ENCODE measurements at regions not wholly inside any gene's neighbourhood (a gene's known extent, or its start where the extent isn't known, plus 50 kb on each side); places are given as distances from the start of the nearest gene placed in this dataset.

- H3K4me1 ChIP-seq (ENCODE audit: low read depth, poor library complexity, severe bottlenecking): peaks cover 20% of the 10 kb centered on the region
- no peaks in the 10 kb centered on the region for H3K27me3 ChIP-seq (ENCODE audit: insufficient read depth, low read depth)
- no peaks in the 10 kb centered on the region for H3K36me3 ChIP-seq (ENCODE audit: insufficient read depth)
- no peak for TF ChIP-seq CTCF (conservative IDR thresholded peaks at IDR 0.05; ENCODE audit: low read depth, low read length)
- H3K4me2 ChIP-seq: peak overlapping the region; percentile 61
- H2AFZ ChIP-seq (ENCODE audit: low read depth): peak overlapping the region; percentile 42
- no peak overlapping the region for H3K4me3 ChIP-seq (IDR thresholded peaks at IDR 0.05; ENCODE audit: insufficient read depth, low read depth, low read length)
- H3K9ac ChIP-seq: no peak overlapping the region
- no peaks in the 10 kb centered on the region for H4K20me1 ChIP-seq (ENCODE audit: insufficient read depth)
- no peaks in the 10 kb centered on the region for H3K79me2 ChIP-seq (ENCODE audit: insufficient read depth, low read depth)
- H3K27ac ChIP-seq: peak overlapping the region; percentile 11; the same call in 1 of the 2 replicates
Measured at GRCh38 chrX:4754878-4755604, 1041.6 kb upstream of the PRKX start.

DNA sequence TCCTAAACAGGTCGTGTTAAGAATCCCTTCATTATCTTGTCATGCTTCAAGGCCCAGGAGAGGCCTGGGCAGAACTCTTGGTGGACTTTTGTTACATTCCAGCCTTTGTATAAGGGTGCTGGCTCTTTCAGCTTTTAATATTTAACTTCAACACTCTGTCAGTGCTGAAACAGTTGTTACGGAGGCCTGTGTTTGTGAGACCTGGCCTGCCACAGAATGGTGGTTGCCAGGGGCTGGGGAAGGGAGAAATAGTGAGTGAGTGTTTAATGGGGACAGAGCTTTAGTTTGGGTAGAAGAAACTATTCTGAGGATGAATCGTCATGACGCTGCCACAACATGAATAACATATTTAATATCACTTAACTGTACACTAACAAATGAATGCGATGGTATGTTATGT lies 1027.6 kb upstream of the PRKX start:
- H3K4me1 ChIP-seq (ENCODE audit: low read depth, poor library complexity, severe bottlenecking): no peaks in the 10 kb centered on the region
- no peaks in the 10 kb centered on the region for H4K20me1 ChIP-seq (ENCODE audit: insufficient read depth)
- H3K36me3 ChIP-seq (ENCODE audit: insufficient read depth): no peaks in the 10 kb centered on the region
- no peak overlapping the region for H3K9ac ChIP-seq
- H3K27ac ChIP-seq: no peak overlapping the region
- no peak overlapping the region for H2AFZ ChIP-seq (ENCODE audit: low read depth)
- TF ChIP-seq CTCF (conservative IDR thresholded peaks at IDR 0.05; ENCODE audit: low read depth, low read length): no peak
- H3K4me2 ChIP-seq: no peak overlapping the region
- H3K27me3 ChIP-seq (ENCODE audit: insufficient read depth, low read depth): no peaks in the 10 kb centered on the region
- H3K4me3 ChIP-seq (IDR thresholded peaks at IDR 0.05; ENCODE audit: insufficient read depth, low read depth, low read length): no peak overlapping the region
- H3K79me2 ChIP-seq (ENCODE audit: insufficient read depth, low read depth): no peaks in the 10 kb centered on the region

DNA sequence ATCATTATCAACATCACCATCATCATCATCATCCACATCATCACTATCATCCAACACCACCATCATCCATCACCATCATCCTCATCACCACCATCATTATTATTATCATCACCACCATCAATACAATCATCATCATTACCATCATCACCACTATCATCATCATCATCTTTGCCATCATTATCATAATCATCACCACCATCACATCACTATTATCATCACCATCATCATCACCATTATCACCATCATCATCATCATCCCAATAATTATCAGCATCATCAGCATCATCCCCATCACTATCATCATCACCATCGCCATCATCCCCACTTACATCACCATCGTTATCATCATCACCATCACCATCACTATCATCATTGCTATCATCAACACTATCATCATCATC lies 1021.9 kb upstream of the PRKX start:
- no peak overlapping the region for H2AFZ ChIP-seq (ENCODE audit: low read depth)
- H3K4me1 ChIP-seq (ENCODE audit: low read depth, poor library complexity, severe bottlenecking): no peaks in the 10 kb centered on the region
- H3K9ac ChIP-seq: no peak overlapping the region
- no peaks in the 10 kb centered on the region for H3K79me2 ChIP-seq (ENCODE audit: insufficient read depth, low read depth)
- no peaks in the 10 kb centered on the region for H3K36me3 ChIP-seq (ENCODE audit: insufficient read depth)
- no peaks in the 10 kb centered on the region for H4K20me1 ChIP-seq (ENCODE audit: insufficient read depth)
- no peak for TF ChIP-seq CTCF (conservative IDR thresholded peaks at IDR 0.05; ENCODE audit: low read depth, low read length)
- no peak overlapping the region for H3K4me3 ChIP-seq (IDR thresholded peaks at IDR 0.05; ENCODE audit: insufficient read depth, low read depth, low read length)
- H3K27me3 ChIP-seq (ENCODE audit: insufficient read depth, low read depth): no peaks in the 10 kb centered on the region
- no peak overlapping the region for H3K27ac ChIP-seq
- no peak overlapping the region for H3K4me2 ChIP-seq

- Histone ChIP-seq H3K79me2 (ENCODE audit: insufficient read depth, low read depth) (no peaks in the 10 kb centered on the region), H4K20me1 (ENCODE audit: insufficient read depth) (no peaks in the 10 kb centered on the region), H3K4me2 (no peak overlapping the region), H3K27ac (no peak overlapping the region), H3K4me3 (IDR thresholded peaks at IDR 0.05; ENCODE audit: insufficient read depth, low read depth, low read length) (no peak overlapping the region), H2AFZ (ENCODE audit: low read depth) (no peak overlapping the region), H3K27me3 (ENCODE audit: insufficient read depth, low read depth) (no peaks in the 10 kb centered on the region), H3K4me1 (ENCODE audit: low read depth, poor library complexity, severe bottlenecking) (no peaks in the 10 kb centered on the region), H3K36me3 (ENCODE audit: insufficient read depth) (no peaks in the 10 kb centered on the region), H3K9ac (no peak overlapping the region)
- no peak for TF ChIP-seq CTCF (conservative IDR thresholded peaks at IDR 0.05; ENCODE audit: low read depth, low read length)
Measured at GRCh38 chrX:4710618-4711433, 997.4 kb upstream of the PRKX start.
